Activated T-helper 1 cell treated with anti-CD3 and anti-CD28 coated beads, Interleukin-2, amount 50 U/mL, for 16 hours (primary cell): ENCODE measurements at regions not wholly inside any gene's neighbourhood (a gene's known extent, or its start where the extent isn't known, plus 50 kb on each side); places are given as distances from the start of the nearest gene placed in this dataset.
A peak's percentile ranks its signal among the peaks of the same experiment; 100 is the strongest.

Experiments
- DNase-seq, 2 donors: peaks; one replicate each; pipeline ENCODE4 v3.0.0-alpha.2; 2020; ENCODE audit warnings: low read depth in 1 of 2, low spot score in 1 of 2

DNA sequence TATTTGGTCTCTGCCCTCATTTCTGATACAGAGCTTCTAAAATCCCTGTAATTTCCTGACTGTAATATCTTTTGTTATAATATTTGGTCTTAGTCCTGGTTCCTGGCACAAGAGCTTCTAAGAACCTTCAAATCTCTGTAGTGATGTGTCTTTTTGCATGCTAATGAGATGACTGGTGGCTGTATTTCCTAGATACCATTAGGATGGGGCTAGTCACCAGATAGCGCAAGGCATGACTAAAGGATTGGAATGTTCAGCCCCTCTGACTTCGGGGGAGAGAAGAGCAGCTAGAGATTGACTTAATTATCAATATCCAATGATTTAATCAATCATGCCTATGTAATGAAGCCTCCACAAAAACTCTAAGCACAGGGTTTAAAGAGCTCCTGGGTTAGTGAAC, 620.8 kb upstream of the ACVR2A start:
- no peak for DNase-seq

DNA sequence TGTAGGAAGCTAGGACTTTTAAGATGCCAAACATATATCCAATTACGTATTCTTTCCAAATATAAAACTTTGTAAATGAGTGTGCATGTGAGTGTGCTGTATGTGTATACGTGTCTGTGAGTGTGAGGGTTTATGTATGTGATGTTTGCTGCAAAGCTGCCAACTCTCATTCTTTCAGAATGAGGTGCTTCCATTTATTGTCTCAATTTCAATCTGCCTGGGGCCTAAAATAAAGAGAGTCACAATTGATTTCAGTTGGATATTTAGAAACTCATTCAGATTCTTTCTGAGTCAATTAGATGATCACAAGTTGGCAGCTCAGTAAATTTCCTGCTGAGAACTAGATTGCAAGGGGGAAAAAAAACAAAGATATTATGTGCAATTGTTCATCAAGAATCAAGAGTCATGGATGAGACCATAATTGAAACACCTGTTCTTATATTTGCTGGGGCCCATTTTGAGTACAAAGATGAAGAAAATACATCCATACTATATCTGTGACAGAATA, 621.2 kb upstream of the ACVR2A start:
- DNase-seq = no peak

DNA sequence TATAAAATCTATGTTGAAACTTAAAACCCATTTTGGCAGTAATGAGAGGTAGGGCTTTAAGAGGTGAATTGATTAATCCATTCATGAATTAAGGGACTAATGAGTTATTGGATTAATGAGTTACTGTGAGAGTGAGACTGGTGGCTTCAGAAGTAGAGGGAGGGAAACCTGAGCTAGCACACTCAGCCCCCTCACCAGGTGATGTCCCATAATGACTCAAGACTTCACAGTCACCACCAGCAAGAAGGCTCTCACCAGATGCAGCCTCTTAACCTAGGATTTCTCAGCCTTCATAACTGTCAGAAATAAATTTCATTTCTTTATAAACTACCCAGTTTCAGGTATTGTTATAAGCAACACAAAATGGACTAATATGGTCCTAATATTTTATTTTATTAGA, 621.7 kb upstream of the ACVR2A start:
- no peak for DNase-seq

DNA sequence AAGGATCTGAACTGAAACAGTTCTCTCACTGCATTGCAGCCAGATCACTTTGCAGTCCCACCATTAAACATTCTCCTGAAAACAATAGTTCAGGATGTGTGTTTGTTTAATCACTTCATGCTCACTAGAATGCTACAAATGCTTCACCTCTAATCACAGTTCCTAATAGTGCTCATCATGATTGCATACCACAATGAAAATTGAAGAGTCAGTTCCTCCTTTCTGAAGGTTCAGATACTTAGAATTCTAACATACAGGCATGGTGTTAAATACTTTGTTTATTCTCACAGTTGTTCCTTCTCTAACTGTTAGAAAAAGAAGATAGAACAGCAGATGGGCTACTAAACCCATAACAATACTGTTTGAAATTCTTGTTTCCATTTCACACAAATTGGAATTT, 622.3 kb upstream of the ACVR2A start:
- no peak for DNase-seq

DNA sequence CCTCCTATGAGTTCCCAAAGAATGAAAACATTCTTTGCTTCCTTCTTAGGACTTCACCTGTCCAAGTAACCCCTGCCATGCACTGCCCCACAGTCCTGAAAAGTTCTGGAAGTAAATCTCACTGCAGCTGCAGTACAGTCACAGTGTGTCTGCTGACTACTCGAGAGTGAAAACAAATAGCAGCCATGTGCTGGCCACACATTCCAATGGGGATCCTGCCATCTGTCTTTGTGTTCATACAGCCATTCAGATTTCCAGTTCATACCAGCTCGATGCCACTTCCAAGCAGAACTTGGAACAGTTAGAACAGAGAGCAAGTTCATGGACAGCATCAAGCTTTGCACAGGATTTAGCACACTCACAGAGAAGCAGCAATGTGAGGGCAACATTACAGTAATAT, 629.9 kb upstream of the ACVR2A start:
- no peak for DNase-seq

DNA sequence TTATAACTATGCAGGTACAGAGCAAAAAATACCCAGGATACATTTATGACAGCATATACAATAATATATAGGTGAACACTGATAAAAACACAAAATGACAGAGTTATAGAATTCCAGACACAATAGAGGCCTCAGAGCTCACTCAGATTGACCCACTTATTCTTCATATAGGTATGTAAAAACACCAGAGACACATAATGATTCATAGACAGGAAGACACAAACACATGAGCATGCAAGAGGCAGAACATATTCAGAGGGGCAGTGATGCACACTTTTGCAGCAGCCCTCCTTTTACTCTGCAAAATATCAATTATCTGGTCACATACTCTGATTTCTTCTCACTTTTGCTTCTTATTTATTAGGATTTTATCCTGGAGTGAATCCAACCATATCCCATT, 633.3 kb upstream of the ACVR2A start:
- DNase-seq = no peak

DNA sequence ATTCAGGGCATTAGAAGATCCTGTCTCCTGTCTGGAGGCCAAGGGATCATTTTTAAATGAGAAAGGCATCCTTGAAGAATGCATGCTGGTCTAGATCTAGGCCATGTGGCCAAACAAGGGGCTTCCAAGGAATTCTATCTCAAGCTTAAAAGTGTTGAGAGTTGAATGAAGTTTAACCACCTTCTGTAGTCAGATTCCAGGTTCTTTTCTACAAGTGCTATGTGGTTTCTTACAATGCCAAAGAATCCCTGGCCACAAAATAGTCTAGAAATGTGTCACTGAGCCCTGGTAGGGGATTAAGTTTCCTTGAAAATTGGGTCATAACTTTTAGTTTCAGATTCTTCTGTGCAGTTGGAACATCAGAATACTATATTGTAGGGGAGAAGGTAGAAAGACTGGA, 640.7 kb upstream of the ACVR2A start:
- DNase-seq = no peak

DNA sequence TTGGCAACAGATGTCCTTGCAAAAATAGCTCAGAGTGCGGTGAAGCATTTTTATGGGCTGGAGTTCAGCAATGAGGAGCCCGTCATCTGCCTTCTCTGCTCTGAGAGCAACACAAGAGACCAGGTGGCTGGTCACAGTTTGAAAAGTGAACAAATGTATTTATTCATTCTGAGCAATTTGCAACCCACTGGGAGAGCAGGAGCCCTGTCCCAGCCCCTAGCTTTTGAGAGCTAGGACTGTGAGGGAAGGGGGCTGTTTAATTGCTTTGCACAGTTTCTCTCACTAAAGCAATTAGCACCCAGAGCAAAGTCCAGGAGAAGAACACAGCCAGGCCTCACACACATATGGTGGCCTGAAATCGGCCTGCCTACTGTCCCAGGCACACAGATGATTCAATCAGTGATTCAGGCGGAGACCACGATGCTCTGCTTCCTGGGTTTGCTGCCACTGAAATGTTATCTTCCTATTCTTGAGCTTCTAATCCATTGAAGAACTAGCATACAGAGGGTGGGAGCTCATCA, 646.1 kb upstream of the ACVR2A start:
- DNase-seq = no peak

DNA sequence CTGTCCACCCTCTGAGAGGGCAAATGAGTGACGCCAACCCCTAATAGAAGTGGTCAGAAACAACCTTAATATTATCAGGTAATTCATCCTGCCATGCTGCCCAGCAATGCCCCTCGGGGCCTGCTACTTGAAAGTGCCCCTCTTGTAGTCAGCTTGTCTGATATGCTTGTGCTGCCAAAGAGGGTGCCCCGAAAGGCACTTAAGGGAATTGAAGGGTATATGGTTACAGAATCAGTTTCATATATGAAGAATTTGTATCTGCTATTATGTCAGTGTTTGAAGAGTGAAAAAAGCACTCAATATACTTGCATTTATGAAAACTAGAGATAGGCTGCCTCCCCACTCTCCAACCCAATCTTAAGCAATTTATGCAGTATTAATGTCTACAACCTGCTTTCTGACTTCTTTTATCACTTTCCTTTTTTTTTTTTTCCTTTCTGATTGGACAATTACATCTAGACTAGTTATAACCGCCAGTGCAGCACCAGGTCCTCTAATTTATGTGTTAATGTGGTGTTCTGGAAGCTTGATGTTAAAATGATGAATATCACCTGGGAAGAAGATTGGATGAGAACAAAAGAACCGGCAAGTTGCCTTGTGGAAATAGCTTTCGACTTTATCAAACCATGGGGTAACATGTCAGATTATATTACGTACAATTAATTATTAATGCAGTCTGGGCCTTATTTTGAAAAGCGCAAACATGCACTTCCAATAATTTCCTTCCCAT, 646.9 kb upstream of the ACVR2A start:
- no peak for DNase-seq

DNA sequence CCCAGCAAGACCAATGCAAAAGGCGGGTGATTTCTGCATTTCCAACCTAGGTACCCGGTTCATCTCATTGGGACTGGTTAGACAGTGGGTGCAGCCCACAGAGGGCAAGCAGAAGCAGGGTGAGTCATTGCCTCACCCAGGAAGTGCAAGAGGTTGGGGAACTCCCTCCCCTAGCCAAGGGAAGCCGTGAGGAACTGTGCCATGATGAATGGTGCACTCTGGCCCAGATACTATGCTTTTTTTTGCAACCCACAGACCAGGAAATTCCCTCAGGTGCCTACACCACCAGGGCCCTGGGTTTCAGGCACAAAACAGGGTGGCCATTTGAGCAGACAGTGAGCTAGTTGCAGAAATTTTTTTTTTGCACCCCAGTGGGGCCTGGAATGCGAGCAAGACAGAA, 662.6 kb upstream of the ACVR2A start:
- DNase-seq = peak in 1 of 2 donors; percentile 42

DNA sequence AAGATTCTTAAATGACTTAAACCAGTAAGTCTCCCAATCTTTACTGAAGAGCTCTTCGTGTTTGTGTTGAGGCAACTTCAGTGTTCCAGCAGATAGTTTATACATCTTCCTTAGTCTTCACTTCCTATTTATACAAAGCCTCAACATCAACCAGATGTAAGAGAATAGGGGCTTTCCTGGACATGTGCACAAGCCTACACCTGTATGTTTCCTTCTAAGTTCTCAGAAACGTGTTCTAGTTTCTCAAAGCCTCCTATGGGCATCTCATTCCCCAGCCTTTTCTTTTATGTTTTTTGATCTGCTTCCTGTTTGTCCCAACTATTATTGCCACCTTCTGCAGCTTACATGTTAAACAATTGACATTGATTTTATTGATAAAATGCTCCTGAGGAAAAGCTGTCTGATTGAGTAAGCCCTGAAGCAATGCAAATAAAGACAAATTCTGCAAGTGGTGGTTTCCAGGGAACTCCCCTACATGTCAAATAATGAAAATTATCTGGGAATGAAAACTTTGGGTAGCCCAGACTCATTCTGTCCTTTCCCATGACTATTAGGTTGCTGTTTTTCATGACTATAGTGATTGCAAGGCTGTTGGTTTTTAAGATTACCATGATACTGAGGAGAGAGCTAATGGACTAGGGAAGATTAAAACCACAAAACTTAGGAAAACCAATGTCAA, 663.3 kb upstream of the ACVR2A start:
- no peak for DNase-seq

DNA sequence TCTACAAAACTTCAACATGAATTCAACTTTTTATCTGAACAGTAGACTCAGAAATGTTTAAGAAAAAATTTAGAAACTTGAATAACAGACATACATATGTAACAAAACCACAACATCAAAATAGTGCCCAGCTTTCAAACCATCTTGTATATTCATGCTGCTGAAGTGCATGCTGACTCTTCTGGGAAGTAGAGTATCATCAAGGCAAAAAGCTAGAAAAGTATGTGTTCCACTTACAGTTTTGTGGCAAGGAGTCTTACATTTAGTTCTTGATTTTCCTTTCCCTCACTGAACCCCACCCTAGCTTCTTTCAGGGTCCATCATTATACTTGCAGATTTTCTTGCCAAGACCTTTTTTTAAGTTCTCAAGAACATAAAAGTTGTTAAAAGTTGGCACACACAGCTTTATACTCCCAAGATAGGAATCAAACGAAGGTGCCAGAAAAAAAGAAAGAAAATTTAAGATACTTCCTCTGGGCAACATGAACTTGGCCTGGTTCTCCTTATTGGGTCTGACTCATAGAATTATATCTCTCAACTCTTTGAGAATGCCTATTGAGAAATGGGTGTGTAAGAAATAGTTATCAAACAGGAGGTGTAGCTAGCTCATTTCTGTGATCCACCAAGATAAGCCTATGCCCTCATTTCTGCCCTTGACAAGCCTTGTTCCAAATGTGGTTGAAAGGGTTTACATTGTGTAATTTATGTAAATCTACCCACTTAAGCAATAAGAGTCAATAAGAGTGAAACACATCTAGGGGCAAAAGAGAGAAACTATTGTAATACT, 667.6 kb upstream of the ACVR2A start:
- no peak for DNase-seq

DNA sequence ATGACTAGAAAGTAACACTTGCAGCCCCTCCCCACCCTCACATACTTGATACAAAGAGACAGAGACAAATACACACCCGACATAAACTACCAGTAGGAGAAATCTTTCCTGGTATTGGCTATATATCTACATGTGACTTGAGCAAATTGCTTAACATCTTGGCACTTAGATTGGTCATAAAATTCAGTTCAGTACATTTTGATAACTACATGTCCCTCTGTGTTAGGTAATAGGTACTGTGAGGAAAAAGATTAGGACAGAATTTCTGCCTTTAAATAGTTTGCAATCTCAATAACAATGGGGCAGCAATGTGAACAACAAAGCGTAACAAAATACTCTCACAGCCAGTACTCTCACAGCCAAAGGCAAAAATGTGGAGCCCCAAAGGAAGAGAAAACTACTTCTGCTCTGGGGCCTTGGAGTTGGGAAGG, 670.0 kb upstream of the ACVR2A start:
- no peak for DNase-seq

DNA sequence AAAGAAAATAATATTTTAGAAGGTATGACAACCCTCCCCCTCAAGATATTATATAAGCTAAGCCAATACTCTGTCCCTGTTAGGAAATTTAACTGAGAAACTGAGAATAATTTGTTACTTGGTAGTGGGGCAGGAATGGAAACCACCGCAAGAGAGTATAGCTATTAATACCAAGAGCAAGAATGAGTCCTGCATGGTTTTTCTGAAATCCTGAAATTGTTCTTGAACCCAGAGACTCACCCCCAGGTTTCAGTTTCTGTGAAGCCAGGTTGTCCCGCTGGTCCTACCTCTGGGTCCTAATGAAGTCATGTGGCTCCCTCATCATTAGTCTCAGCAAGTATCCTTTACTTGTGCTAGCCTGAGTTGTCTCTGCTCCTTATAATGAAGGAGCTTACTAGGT, 671.0 kb upstream of the ACVR2A start:
- DNase-seq = no peak

DNA sequence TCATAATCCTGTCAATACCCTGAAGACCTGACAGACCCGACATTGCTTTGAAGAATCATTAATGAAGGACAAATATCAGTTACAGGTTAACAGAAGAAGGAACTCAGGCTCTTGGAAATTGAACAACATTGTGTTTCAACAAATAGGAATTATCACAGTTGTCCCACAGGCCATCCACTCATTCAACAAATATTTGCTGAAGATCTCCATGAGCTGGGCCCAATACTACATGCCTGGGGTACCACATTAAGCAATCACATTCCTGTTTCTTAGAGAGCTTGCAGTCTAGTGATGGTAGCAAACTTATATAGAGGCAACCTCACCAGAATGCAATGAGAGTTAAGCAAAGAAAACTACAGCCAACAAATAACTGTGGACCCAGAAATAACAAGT, 671.6 kb upstream of the ACVR2A start:
- DNase-seq = no peak

DNA sequence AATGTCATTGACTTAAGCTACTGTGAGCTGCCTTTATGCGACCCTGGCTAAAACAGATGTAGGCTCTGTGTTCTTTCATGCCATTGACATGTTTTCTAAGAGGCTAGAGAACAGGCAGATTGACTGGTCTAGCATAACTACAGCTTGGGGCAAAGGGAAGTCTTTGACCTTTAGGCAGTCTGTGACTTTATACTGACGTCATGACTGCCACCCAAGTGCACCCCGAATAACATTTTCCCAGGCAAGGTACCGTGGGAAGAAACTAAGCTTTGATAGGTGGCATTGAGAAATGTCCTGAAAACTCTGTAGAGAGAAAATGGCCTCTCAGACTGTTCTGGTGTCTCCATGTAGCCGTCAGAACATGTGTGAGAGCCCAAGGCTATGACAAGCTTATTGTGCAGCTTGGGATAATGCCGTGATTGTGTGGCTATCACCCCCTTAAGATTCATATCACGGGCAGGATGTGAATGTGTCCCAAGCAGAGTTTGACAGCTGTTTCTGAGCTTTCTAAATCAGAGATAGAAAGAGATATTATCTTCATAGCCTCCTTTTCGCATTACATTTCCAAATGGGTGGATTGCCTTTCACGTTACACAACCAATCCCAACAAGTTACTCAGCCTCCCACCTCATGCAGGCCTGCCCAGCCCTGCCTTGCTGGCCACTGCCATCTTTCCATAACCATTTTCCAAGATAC, 672.2 kb upstream of the ACVR2A start:
- no peak for DNase-seq

DNA sequence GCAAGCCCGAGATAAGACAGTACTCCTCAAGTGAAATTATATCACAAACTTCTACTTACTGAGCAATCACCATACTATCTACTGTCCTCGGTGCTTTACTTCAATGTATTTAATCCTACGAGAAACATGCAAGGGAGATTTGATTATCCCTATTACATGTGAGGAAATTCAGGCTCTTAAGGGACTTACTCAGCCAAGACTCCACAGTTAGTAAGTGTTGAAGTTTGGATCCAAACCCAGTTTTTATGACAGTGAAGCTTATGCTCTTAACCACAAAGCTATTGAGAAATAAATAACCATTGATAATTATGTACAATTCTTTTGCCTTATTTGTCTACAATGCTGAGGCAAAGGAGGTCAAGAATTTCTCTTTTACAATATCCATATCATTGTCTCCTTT, 672.9 kb upstream of the ACVR2A start:
- DNase-seq = no peak

DNA sequence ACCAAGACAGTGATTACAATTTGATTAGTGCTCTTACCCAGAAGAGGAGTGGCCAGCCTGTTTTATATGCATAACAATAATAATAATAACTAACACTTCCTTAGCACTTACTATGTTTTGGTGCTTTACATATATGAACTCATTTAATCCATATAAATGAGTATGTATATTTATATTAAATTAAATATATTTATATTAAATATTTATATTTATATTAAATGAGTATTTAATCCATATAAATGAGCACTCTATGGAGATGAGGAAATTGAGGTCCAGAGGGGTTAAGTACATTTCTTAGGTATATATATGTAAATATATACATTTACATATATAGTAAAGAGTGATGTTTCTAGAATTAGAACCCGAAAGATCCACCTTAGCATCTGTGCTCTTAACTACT, 673.9 kb upstream of the ACVR2A start:
- no peak for DNase-seq

DNA sequence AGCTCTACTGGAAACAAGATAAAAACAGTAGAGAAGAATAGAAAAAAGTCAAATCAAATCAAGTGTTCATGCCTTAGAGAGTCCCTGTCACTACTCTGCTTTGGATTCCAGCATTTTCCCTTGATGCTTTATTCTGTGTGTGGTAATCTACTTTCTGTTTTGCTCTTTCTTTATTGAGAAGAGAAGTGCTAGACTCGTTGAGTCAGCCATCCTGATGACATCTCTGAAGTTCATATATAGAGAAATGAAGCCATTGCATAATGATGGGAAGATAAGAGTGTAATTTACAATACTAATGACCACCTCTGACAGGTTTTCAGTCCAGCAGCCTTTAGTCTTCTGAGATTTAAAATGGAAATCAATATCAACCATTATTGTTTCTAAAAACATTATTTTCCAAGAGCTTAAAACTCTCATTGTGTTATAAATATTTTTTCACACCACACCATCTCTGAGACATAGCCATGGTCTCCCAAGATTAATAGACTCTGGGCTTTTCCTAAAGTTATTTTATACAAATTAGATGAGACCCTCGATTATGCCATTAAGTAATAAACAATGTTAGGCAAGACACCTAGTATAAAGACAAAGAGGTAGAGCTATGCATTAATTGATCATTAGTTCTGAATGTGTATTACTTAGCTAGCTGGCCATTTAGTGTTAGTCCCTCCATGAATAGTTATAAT, 679.0 kb upstream of the ACVR2A start:
- DNase-seq = no peak

DNA sequence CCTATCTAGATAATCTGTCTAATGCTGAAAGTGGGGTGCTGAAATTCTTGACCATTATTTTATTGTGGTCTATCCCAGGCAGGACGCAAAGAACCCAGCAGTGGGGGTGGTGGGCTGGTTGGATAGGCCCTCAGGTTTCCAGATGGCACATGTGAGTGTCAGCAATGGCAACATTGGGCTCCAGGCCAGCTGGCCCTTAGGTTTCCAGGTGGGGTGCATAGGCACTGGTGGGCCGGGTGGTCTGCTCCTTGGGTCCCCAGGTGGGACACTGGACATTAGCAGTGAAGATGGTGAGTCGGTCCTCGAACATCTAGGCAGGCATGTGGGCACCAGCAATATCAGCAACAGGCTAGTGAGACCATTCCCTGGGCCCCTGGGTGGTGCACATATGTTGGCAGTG, 680.3 kb upstream of the ACVR2A start:
- DNase-seq = no peak

DNA sequence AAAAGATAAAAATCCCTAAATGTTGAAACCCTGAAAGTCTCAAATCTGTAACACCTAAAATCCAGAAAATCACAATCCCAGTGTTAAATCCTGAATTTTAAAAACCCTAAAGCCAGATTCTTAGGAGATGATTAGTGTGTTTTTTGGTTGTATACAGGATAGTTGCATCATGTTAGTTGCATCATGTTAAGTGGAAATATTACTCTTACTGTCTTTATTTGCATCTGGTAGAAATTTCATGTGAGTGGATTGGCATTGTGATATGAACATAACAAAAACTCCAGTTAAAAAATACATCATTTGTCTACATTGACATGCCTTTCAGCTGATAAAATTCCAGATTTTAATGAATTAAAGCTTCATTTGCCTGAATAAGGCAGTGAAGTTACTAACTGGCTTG, 683.1 kb upstream of the ACVR2A start:
- DNase-seq = no peak
